SK-N-SH (cell line): ENCODE measurements at regions not wholly inside any gene's neighbourhood (a gene's known extent, or its start where the extent isn't known, plus 50 kb on each side); places are given as distances from the start of the nearest gene placed in this dataset.

Source experiments
- CHD2 ChIP-seq: fragments of 150-350 bp; IDR thresholded peaks from 2 replicates; pipeline ENCODE4 v1.6.1; 2018; ENCODE audit warnings: low read length; ENCODE audit not compliant: partially characterized antibody
- CTCF ChIP-seq: fragments of 200-600 bp; sonication (generic); IDR thresholded peaks from 2 replicates; pipeline ENCODE4 v1.6.1; 2017; ENCODE audit warnings: antibody characterized with exemption, mild to moderate bottlenecking, moderate library complexity
- EP300 ChIP-seq, 2 experiments: IDR thresholded peaks; 2 replicates each; pipeline versions ENCODE4 v1.4.0 to v1.6.1; 2012; ENCODE audit warnings: borderline replicate concordance in 1 of 2, low read depth in 1 of 2, low read length in 1 of 2
- EZH2phosphoT487 ChIP-seq: fragments of 200-600 bp; sonication (generic); IDR thresholded peaks from 2 replicates; pipeline ENCODE4 v1.6.1; 2017; ENCODE audit warnings: low read depth, mixed run types, mild to moderate bottlenecking, antibody characterized with exemption, moderate library complexity, borderline replicate concordance
- FOXJ3 ChIP-seq: sonication (generic); formaldehyde crosslinking; IDR thresholded peaks from 2 replicates; pipeline ENCODE4 v1.5.1; 2020; ENCODE audit warnings: mild to moderate bottlenecking, missing genetic modification reagents
- JUND ChIP-seq: IDR thresholded peaks from 2 replicates; pipeline ENCODE4 v1.4.0; 2012
- MAX ChIP-seq: IDR thresholded peaks from 2 replicates; pipeline ENCODE4 v1.4.0; 2012; ENCODE audit warnings: low read depth
- NFIC ChIP-seq: IDR thresholded peaks from 2 replicates; pipeline ENCODE4 v1.4.0; 2012; ENCODE audit warnings: borderline replicate concordance
- NRF1 ChIP-seq: IDR thresholded peaks from 2 replicates; pipeline ENCODE4 v1.6.1; 2012; ENCODE audit warnings: low read depth, mild to moderate bottlenecking, low read length
- REST ChIP-seq: IDR thresholded peaks from 2 replicates; pipeline ENCODE4 v1.6.1; 2012; ENCODE audit warnings: mild to moderate bottlenecking, low read depth, low read length, moderate library complexity
- RXRA ChIP-seq: IDR thresholded peaks from 2 replicates; pipeline ENCODE4 v1.4.0; 2012; ENCODE audit warnings: low read depth, mild to moderate bottlenecking, borderline replicate concordance
- TEAD4 ChIP-seq: IDR thresholded peaks from 2 replicates; pipeline ENCODE4 v1.4.0; 2012; ENCODE audit warnings: mild to moderate bottlenecking, borderline replicate concordance; ENCODE audit not compliant: insufficient read depth
- USF1 ChIP-seq: IDR thresholded peaks from 2 replicates; pipeline ENCODE4 v1.4.0; 2012; ENCODE audit warnings: low read depth, borderline replicate concordance
- ZBTB33 ChIP-seq: IDR thresholded peaks from 2 replicates; pipeline ENCODE4 v1.4.0; 2012; ENCODE audit warnings: low read depth, borderline replicate concordance

- TF ChIP-seq CTCF (no peak), MAX (no peak), JUND (no peak), EP300 (IDR thresholded peaks at IDR 0.05; ENCODE audit: borderline replicate concordance in 1 of 2, low read depth in 1 of 2, low read length in 1 of 2) (no peak), CHD2 (no peak), REST (no peak), NFIC (no peak), ZBTB33 (no peak), TEAD4 (no peak), USF1 (no peak), NRF1 (no peak), EZH2phosphoT487 (no peak), FOXJ3 (CRISPR knock-in tag) (no peak), RXRA (no peak)
Measured at GRCh38 chr3:187533797-187534196, 136.4 kb downstream of the SST start.
